Stimulated activated CD8-positive, alpha-beta memory T cell treated with anti-CD3 and anti-CD28 coated beads, Interleukin-7, amount 100 ng/mL, for 4 hours (primary cell): ENCODE measurements at regions not wholly inside any gene's neighbourhood (a gene's known extent, or its start where the extent isn't known, plus 50 kb on each side); places are given as distances from the start of the nearest gene placed in this dataset.

ENCODE experiments used
- DNase-seq, 2 donors: peaks; one replicate each; pipeline ENCODE4 v3.0.0-alpha.2; 2020; ENCODE audit warnings: low read depth in 2 of 2

DNA sequence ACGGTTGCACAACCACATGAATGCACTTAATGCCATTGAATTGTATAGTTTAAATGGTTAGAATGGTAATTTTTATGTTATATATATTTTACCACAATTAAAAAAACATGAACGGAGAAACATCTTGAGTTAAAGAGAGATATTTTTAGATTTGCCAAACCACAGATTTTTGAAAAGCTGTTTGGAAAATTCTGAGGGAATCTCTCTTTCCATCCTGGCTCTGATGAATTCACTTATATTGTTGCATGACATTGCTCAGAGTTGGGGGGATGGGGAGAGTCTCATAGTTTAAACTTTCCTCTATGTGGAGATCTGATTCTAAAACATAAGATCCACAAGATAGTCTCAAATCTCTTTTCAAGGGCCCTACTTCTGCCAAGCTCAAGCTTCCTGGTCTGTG, 275.0 kb upstream of the NPVF start:
- DNase-seq = no peak

GRCh38 chr7:25512061-25512687, 283.9 kb upstream of the NPVF start:
- no peak for DNase-seq

DNA sequence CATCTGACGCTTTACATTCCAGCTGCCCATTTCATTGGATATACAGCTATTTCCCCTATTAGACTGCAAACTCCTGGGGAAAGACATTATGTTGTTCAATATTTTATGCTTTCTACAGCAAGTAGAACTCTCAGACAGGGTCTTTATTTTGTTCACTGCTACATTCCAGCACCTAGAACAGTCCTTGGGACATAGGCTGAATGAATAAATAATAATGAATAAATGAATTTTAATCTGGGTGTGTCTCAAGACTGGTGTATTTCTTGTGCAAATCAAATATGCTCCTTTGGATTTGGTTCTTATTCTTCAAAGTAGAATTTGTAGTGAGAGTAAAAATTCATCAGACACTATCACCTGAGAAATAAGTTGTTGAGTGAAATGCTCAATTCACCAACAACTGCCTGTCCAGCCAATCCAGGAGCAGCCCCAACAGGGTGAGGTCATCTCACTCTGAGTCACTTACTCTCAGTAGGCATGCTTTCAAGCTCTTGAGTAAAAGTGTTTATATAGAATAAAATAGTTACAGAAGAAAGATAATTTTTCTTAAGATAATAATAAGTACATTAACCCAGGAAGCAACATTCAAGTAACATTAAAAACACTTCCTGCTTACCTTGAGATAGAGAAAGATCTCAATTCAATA, 287.5 kb upstream of the NPVF start:
- DNase-seq = no peak

DNA sequence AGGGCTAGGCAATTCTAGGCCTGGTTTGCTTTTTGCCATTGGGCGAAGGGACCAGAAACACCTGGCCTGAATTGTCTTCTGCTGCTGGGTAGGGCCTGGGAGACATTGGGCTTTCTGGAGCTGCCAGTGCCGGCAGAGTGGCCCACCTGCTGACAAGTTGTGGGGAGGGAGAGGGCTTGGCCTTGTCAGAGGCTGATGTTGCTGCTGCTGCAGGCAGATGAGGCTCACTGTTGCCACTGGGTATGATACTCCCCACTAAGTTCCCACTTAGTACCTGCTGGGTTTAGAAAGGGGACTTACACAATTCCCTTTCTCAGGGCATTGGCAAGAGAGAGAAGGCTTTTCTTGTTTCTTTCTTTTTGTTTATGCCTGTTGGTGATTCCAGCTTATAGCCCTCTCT, 289.6 kb upstream of the NPVF start:
- no peak for DNase-seq

DNA sequence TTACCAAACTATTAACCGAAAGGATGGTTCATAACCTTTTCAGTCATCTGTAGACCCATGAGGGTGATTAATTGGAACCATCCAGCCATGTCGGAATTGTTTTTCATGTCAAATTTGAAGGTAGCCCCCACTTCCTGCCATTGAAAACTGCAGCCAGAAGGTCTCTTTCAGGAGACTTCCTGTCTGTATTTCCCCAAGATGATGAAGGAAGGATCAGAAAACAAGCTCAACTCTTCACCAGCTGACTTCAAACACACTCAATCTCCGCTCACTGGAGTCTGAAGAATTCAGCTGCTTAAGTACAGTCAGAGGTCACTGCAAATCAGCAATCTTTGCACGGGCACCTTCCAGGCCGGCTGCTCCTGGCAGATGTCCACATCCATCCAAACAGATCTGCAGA, 291.7 kb upstream of the NPVF start:
- no peak for DNase-seq

DNA sequence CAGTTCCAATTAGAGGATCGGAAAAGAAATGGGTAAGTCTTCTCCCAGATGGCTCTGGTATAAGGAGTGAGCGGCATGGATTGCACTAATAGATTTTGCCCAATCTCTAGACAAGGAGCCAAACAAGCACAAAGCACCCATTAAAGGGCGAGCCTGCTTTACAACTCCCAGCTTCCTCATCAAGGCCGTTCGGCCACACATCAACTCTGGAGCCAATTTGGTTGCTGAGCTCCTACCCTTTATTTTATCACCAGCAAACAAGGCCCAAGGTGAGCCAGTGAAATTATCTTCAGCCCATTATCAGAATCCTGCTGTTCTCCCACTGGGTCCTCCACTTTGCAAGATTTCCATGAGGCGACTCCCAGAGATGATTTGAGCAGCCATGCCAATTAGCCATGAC, 292.2 kb upstream of the NPVF start:
- DNase-seq = no peak

DNA sequence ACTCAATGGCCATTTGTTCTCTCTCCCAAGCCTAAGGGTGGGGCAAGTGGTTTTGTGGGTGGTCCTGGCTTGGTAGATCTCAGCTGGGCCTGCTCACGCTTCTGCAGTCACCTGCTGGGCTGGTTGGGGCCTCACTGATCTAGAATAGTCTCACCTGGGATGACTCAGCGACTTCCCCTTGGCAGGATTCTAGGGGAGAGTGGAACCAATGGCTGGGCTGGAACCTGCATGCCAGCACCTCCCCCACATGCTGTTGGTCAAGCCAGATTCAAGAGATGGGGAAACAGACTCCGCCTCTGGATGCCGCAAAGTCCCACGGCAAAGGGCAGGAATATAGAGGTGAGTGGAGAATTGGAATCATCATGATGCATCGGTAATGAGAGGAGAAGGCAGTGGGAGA, 292.9 kb upstream of the NPVF start:
- no peak for DNase-seq

- no peak for DNase-seq
Observed at GRCh38 chr7:25522727-25523126, 294.4 kb upstream of the NPVF start.

GRCh38 chr7:25527665-25528170, 299.4 kb upstream of the NPVF start:
- no peak for DNase-seq

DNA sequence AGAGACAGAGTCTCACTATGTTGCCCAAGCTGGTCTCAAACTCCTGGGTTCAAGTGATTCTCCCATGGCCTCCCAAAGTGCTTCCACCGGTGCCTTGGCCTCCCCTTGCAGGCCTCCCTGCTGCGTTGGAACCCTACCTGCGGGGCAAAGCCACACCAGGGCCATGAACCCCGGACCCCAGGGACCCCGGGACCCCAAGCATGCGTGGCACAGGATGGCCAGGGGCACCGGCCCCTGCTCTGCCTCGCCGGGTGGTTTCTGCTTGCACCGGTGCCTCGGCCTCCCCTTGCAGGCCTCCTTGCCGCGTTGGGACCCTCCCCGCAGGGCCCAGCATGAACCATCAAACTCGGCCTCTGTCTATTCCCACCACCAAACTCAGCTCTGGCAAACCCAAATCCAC, 301.0 kb upstream of the NPVF start:
- no peak for DNase-seq

DNA sequence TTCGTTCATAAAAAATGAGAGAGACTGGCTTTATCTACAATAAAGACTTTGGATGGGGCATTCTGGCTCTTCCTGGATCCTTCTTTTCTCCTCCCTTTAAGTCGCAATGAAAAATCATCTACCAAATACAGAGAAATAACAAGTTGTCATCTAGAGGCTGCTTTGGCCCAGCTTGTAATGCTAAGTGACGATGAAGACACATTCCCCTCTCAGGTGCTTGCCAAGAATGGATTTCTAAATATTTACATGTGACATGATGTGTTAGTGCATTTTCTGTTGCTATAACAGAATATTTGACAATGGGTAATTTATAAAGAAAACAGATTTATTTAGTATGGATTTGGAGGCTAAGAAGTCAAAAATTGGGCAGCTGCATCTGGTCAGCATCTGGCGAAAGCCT, 308.6 kb upstream of the NPVF start:
- no peak for DNase-seq

DNA sequence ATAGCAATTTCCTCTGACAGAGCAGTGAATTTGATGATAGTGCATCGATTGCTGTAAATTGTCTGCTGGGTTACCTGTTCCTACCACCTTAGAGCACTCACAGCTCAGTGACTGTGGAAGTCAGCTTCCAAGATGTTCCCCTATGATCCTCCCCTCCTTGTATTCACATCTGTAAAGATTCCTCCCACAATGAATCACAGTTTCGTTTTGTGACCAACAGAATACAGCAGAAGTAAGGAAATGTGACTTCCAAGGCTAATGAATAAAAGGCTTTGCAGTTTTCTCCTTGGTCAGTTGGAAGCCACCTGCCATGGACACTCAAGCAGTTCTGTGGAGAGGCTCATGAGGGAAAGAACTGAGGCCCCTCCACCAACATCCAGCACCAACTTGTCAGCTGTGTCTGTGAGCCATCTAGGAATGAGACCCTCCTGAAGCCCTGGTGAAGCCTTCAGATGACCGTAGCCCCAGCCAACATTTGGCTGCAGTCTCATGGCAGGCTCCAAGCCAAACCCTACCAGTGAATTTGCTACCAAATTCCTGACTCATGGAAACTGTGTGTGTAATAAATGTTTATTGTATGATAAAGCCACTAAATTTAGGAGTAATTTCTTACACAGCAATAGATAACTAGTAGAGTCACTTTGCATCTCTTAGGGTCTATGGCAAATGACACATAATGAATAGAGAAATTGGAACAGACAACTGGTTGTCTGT, 309.5 kb upstream of the NPVF start:
- DNase-seq = no peak

GRCh38 chr7:25541094-25541821, 313.0 kb upstream of the NPVF start:
- DNase-seq = no peak

- no peak for DNase-seq
Observed at GRCh38 chr7:25541877-25542276, 313.6 kb upstream of the NPVF start.

DNA sequence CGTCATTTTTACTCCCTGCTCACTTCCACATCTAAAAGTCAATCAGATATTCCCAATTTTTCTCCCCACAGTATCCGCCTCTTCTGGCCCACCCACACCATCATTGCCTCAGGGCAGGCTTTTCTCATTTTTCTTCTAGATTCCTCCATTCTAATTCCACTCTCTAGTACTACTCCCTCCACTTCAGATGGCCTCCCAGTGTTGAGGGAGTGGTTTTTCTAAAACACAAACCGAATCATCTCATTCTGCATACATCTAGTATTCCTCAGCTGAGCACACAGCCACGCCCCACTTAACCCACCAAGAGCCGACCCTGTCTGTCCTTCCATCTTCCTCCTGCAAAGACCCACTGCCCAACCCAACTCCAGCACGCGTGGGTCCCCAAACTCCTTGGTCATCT, 314.9 kb upstream of the NPVF start:
- DNase-seq = no peak

DNA sequence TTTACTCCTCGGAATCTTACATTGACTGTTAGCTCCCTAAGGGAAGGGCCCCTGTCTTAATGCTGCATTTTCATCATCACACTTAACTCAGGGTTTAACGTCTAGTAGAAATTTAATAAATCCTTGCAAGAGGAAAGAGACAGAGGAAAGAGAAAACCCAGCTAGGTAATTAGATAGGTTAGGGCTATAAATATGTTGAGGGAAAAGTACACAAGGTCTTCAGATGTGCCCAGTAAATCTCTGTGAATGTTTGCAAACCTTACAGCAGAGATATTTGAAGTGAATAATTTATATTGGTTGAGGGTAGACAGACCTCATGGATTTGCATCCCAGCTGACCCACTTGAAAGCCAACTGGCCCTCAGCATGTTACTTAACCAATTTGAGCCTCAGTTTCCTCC, 315.5 kb upstream of the NPVF start:
- DNase-seq = no peak

DNA sequence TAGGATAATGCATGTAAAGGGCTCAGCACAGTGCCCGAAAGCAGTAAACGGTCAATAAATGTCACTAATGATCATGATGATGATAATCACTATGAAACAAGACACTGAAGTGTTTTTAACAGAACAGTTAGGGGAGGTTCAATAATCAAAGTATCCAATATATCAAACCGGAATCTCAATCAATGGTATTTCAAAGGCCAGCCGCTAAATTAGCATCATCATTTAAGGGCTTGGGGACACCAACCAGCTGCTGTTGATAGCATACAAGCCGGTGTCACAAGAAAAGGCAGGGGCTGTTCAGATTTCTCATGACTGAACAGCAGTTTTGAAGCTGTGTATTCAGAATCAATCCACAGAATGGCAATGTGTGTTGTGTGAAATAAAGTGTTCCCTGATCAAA, 316.0 kb upstream of the NPVF start:
- DNase-seq = no peak

GRCh38 chr7:25545124-25546008, 317.1 kb upstream of the NPVF start:
- no peak for DNase-seq

- DNase-seq = no peak
Observed at GRCh38 chr7:25546306-25546705, 318.0 kb upstream of the NPVF start.

DNA sequence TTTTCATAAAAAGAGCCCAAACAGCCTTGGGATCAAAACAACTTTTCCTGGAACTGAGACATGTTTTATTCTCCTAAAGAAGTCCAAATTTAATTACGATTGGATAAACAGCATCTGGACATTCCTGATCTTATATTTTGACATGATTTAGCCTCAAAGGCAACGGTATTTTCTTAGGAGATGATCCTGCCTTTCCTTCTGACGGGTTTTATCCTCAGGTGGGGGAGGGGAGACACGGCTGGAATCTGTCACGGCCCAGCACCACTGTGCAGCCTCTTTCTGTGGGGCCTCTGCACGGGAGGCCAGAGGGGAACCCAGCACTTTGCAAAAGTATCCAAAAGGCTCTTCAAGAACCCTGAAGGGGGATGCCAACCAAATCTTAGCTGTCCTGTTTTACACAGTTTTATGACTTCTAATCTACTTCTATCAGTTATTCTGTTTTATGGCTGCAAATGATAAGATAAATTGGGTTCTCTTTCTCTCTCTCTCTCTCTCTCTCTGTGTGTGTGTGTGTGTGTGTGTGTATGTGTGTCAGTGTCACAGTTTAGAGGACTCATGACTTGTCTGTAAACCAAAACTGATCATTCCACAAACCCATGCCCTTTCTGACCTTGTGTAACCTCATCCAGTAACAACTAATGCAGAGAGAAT, 321.1 kb upstream of the NPVF start:
- no peak for DNase-seq

DNA sequence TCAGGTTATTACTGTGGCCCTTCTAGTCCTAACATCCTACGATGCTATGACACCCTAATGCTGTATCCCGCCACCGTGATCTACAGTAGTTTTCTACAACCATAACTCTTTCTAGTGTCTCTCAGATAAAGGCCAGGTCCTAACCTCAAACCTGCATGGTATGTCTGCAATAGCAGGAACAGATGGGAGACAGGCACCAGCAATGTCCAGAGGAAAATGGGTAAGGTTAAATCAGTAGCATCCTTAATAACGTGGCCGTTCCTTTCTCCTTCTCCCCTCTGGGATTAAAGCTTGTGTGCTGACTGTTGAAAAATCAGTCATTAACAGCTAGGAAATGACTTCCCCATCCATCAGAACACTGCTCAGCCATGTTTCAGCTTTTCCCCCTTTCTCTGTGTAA, 321.9 kb upstream of the NPVF start:
- no peak for DNase-seq
